Renal pelvis (tissue), 1 donor: ENCODE measurements at regions not wholly inside any gene's neighbourhood (a gene's known extent, or its start where the extent isn't known, plus 50 kb on each side); places are given as distances from the start of the nearest gene placed in this dataset.
"Not testable (repeated sequence)": the region's sequence is repeated elsewhere in the genome, so short reads cannot be mapped to it uniquely, and the experiment has no call there.

Experiments used
- DNase-seq: peaks from one replicate; pipeline ENCODE4 v3.0.0-alpha.2; 2013

DNA sequence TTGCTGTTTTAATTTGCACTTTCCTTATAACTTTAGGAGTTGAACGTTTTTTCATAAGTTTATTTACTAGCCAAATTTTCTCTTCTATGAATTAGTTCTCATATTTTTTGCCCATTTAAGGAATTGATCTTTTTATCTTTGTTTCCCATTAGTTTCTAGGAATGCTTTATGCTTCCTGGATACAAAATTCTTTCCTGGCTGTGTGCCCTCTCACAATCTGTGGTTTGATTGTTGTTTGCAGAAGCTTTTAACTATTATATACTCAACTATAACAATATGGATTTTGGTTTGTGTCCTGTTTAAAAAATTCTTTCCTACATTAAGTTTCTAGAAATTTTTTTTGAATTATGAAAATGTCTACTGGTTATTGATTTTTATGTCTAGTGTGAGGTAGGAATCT is 206.3 kb downstream of the CSNK1G3 start:
- no peak for DNase-seq

DNA sequence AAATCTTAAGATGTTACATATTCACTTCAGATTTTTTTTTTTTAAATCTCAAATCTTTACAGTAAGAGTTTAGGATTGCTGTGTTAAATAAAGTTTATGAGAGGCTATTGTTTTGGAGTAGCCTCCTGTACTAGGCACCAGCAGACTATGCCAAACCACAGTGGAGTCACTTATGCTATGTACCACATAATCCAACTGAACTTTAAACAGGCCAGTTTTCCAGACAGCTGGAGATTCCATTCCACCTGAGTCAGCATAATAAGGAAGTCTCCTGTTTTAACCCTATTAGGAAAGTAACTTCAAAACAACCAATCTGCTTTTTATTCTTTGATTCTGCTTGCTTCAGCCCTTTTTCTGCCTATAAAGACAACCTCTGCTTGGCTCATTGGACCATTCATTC is 205.2 kb downstream of the CSNK1G3 start:
- no peak for DNase-seq

DNA sequence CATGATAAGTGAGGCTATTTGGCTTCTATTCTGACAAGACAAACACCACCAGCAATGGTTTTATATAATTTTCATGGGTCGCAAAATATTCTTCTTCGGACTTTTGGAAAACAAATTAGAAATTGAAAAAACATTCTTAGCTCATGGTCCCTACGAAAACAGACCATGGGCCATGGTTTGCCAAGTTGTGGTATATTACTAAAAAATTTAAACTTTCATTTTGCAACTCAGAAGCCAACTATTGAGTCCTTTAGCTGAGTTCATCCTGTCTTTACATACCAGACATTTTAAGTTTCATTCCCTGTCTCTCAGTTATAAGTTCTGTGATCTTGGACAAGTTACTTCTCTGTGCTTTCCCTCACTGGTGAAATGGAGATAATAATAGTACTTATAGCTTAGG is 198.1 kb downstream of the CSNK1G3 start:
- no peak for DNase-seq

DNA sequence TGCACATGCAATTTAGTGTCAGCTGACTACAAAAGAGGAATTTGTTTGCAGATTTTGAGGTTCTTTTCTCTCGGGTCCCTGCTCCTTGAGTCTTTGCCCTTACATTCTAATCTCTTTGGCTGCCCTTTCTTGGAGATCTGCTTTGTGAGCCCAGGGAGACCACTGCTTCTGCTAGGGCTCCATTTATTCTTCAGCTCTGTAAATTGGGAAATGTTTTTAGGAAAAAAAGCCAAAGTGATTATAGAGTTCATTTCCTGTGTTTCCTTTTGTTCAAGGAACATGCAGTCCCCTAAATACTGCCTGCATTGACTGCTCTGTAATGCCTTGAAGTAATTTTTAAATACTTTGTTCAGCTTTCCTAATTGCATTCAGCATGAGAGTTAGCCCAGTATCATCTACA is 197.4 kb downstream of the CSNK1G3 start:
- no peak for DNase-seq

DNA sequence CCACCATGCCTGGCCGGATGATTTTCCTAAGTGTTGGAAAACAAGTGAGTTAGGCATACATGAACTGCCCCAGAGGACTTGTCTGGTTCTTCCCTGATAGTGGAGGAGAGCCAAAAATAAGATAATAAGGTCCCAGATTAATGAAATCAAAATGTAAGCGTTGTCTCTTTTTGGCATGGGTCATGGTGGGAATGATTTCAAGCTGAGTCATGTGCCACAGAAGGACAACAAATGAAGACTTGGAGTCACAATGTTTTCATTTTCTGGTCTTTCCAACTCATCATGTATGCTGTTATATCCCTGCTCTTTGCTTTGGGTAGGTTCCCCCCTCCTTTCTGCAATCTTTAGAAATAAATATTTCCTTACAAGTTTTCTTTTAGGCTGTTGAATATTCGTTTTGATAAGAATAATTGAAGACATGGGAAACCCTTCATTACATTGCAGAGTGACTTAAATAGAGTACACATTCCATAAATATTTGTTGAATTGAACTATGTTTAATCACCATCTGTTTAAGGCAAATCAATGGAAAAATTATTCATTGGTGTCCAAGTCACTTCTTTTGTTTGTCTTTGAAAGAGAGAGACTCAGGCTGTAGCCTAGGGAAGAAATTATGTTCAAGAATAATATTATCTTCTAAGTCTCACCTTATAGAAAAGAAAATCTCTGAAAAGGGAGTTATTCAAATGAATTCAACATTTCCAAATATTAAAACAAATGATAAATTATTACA is 196.3 kb downstream of the CSNK1G3 start:
- no peak for DNase-seq

DNA sequence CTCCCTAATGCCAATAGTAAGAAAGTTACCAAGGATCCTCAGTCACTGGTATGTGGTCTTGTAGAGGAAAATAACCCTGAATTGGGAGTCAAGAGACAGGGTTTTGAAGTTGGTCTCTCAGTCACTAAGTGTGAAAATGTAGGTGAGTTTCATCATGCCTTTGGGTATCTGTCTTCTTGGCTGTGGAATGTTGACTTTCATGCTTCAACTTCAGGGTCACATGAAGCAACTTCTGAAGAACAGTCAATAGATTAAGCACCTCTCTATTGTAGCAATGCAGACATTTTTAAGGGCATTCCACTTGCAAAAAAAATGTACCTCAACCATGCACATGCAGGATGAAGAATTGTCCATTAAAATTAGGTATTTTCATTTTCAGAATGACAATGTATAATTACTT is 194.6 kb downstream of the CSNK1G3 start:
- DNase-seq = no peak

DNA sequence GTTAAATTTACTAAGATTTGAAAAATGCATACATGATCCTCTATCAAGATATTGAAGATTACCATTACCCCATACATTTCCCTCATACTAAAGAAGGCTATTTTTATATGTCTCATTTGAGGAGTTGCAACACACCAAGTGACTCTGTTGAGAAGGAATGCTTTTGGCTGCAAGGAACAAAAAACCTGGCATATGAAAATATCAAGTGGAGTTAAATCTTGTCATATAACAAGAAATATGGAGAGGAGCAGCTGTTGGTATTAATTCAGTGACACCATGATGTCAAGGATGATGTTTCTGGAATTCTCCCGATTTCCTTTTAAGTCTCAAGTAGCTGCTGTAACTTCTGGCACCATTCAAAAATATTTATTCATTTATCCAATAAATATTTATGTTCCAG is 193.8 kb downstream of the CSNK1G3 start:
- no peak for DNase-seq

DNA sequence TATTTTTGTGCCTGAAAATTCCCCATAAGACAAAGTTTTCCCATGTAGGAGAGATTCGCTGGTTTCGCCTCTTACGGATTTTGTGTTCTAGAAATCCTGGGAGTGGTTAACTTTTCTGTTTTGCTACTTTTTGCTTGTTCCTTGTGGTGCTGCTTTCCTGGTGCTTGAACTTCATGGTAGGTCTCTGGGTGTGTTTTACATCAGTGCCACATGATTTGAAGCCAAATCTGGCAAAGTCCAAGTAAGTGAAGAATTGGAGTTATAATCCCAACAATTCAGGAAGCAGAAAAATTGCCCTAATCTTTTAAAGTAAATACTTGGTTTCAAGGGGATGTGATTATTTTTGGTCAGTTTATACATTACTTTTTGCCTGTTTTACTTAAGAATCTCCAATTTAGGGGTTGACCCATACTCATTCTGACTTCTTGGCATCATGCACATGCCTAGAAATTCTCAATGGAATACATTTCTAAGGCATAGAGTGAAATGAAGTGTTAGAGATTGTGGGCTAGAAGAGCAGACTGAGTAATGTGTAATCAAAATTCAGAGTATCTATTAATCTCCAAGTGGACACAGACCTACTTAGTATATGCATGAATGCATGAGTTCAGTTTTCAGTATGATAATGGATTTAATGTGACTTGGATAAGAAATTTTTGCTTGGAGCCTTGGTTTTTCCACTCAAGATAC is 189.7 kb downstream of the CSNK1G3 start:
- no peak for DNase-seq

DNA sequence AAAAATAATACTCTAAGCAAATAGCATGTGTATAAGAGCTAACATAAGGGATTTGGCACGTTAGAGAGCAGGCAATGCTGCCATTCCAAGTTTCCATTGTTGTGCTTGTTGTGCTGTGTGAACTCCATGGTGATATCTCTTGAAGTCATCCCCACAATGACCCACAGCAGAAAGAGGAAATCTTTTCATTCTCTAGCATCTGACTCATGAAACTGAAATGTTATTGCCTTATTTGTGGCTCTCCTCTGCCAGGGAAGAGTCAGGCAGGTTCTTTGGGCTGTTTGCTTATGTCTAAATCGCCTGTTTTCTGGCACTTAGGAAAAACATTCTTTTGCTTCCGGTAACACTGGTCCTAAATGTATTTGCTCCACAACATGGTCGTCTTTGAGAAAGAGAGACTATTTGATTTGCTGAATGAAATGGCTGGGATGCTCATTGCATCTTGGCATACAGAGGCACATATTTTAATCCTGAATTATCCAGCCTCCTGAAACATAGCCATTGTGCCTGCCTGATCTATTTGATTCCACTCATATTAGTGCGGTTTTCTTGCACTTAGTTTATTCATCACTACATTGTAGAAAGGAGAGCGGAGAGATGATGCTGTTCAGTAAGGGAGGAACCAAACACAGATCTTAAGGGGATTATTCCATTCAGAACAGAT is 188.8 kb downstream of the CSNK1G3 start:
- DNase-seq = no peak

DNA sequence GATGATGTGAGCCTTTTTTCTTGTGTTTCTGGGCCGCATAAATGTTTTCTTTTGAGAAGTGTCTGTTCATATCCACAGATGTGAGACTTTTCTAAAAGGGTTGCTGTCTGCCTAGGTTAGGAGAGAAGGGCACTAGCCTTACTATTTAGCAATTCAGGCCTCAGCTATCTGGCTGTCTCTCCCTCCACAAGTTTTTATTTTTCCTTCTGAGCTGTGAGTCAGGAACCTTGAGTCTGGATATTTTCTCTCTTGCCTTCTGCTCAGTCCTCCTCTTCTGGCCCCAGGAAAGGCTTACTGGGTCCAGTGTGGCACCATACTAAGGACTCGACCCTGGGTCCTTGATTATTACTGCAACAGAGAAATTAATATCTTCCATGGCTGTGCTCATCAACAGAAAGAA is 187.6 kb downstream of the CSNK1G3 start:
- DNase-seq = no peak

DNA sequence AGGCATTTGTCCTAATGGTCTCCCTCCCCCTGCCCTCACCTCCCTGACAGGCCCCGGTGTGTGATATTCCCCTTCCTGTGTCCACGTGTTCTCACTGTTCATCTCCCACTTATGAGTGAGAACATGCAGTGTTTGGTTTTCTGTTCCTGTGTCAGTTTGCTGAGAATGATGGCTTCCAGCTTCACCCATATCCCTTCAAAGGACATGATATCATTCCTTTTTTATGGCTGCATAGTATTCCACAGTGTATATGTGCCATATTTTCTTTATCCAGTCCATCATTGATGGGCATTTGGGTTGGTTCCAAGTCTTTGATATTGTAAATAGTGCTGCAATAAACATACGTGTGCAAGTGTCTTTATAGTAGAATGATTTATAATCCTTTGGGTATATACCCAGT is 187.0 kb downstream of the CSNK1G3 start:
- not testable (repeated sequence) for DNase-seq

DNA sequence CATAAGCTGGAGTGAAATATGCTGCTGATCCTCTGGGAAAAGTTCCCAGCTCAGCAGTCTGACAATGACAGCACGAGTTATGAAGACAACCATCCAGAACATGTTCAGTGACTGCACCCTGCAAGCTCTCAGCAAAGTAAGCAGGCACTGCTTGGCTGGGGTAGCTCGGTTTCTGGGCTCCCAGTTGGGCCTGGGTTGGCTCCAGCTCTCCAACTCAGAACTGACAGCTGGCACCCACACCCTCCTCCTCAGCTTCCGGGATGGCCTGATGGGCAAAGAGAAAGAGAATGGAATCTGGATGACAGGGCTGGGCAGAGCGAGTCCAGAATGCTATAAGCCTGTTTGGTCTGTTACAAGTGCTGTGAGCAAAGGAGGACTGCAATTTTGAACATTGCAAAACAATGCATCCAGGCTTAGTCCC is 185.0 kb downstream of the CSNK1G3 start:
- DNase-seq = no peak

DNA sequence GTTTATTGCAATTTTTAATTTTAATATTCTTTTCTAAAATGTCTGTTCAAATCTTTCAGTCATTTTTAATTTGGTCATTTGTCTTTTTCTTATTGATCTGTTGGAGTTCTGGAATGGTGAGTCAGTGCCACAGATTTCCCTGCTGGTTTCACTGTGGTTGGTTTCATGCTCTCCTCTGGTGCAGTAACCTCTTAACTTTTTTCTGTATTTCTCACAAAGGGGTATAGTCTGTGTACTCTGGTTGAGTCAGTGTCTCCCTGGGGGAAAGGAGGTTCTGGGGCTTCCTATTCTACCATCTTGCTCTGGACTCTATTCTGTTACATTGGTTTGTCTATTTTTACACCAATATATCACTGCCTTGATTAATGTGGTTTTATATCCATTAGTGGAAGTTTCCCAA is 178.8 kb downstream of the CSNK1G3 start:
- no peak for DNase-seq

DNA sequence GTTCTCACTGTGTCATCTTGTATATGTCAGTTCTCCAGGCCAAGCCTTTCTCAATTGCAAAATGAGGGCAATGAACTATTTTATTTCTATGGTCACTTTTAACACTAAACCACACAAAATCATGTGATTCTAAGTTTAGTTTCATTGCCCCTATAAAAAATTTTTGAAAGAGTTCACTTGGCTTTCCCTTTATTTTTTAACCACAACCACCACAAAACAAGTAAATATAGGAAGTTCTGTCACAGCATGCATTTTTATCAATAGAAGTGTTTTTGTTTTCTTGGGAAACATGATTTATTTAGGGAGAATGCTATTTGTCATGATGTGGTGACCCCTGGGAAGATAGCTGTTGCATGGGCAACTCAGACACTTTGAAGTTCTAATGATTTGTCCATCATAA is 169.1 kb downstream of the CSNK1G3 start:
- DNase-seq = no peak

DNA sequence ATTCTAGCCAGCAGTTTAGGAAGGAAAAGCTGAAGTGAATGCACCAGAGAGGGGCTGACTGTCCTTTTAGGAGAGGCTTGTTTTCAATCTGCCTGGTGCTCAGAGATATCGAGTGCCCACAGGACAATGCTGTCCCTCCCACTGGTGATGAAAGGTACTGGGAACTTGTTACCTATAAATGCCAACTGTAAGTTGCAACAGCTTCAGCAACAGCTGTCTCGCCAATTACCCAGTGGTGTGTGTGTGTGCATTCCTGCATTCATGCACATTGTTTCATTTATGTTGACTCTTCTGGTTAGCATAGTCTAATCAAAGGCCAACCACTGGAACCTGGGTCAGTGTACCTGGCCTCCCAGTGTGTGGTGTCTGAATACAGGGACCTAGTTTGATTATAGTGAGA is 161.1 kb downstream of the CSNK1G3 start:
- DNase-seq = no peak

DNA sequence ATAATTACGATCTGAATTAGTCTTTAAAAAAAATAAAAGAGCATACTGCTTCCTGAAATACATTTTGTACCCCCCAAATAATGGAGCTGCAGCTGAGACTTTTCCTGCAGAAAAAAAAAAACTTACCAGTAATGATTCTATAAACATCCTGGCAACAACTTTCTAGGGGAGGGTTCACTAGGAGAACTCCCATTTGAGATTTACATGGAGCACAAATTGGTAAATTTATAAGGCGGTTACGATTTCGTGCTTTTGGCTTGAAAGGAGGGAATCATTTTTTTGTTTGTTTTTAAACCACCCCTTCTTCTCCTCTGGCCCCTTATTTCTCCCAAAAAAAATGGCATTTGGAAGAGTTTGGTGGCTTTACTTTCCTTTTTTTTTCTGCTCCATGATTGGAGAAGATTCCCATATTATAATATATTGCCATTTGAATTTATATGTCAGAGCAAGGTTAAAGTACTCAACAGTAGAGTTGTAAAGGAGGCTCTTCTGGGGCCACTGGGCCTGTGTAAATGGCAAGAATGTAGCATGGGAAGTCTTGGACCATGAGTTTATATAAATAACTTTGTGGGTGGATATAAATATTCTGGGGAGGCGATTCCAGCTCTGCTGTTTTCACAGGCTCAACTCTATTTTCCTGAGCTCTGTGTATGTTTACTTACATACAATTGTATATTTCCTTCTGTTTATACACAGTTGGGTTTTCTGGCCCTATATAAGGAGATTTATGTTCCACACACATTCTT is 159.9 kb downstream of the CSNK1G3 start:
- DNase-seq = peak; percentile 33

DNA sequence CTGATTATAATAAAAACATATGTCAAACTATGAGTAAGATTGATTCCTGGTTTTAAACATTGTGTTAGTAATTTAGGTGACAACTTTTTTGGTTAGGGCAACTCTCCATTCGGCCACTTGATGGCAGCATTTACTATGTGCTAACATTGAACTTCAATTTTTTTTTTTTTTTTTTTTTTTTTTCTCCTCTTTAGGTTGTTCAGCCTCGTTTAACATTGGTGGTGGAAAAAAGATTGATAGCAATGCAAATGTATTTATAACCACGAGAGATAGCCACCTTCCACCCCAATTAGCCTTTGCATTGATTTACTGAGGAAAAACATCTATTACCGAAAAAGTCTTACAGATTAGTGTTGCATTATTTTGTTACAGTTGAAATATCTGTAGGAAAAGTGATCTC is 159.1 kb downstream of the CSNK1G3 start:
- peak; percentile 67 for DNase-seq
